Upper lobe of left lung (tissue), 4 donors: ENCODE measurements at regions not wholly inside any gene's neighbourhood (a gene's known extent, or its start where the extent isn't known, plus 50 kb on each side); places are given as distances from the start of the nearest gene placed in this dataset.

Experiments used
- EP300 ChIP-seq, 4 donors: sonication (generic); formaldehyde crosslinking; IDR thresholded peaks; one replicate each; pipeline ENCODE4 v1.5.1; 2017; ENCODE audit warnings: antibody characterized with exemption in 4 of 4, control low read depth in 2 of 4
- POLR2A ChIP-seq, 4 donors: fragments of 450-650 bp; IDR thresholded peaks; one replicate each; pipeline ENCODE4 v1.5.1; 2016 to 2017; ENCODE audit warnings: antibody characterized with exemption in 4 of 4, mild to moderate bottlenecking in 2 of 4
- POLR2AphosphoS5 ChIP-seq, 2 donors: sonication (generic); formaldehyde crosslinking; IDR thresholded peaks; one replicate each; pipeline ENCODE4 v1.5.1; 2017; ENCODE audit warnings: antibody characterized with exemption in 2 of 2
- TF ChIP-seq, protein P1 (sequence below), 6 experiments: fragments of 450-650 bp in 4 of 6; fragments of 200-600 bp in 2 of 6; sonication (generic) in 2 of 6; IDR thresholded peaks; one replicate each; pipeline ENCODE4 v1.5.1; 2016 to 2019; ENCODE audit warnings: antibody characterized with exemption in 6 of 6

DNA sequence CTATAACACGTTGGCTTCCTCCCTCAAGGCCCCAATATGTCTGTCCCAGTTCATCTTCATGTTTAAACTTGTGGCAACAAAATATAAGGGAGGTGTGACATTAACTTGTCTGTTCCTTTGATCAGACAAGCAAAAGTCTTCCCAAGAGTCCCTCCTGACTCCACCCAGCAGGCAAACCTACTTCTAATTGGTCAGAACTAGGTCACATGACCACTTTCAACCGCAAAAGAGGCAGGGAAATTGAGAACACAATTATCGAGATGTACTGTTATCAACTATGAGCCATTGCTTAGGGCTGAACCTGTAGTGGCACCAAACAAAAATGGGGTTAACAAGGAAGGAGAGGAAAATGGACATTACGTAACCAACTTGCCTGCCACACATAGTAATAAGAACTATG, 246.8 kb upstream of the TET2 start:
- TF ChIP-seq POLR2A (IDR thresholded peaks at IDR 0.05), result no peak
- TF ChIP-seq POLR2AphosphoS5 (IDR thresholded peaks at IDR 0.05), result no peak
- TF ChIP-seq, protein P1, sequence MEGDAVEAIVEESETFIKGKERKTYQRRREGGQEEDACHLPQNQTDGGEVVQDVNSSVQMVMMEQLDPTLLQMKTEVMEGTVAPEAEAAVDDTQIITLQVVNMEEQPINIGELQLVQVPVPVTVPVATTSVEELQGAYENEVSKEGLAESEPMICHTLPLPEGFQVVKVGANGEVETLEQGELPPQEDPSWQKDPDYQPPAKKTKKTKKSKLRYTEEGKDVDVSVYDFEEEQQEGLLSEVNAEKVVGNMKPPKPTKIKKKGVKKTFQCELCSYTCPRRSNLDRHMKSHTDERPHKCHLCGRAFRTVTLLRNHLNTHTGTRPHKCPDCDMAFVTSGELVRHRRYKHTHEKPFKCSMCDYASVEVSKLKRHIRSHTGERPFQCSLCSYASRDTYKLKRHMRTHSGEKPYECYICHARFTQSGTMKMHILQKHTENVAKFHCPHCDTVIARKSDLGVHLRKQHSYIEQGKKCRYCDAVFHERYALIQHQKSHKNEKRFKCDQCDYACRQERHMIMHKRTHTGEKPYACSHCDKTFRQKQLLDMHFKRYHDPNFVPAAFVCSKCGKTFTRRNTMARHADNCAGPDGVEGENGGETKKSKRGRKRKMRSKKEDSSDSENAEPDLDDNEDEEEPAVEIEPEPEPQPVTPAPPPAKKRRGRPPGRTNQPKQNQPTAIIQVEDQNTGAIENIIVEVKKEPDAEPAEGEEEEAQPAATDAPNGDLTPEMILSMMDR (IDR thresholded peaks at IDR 0.05), result no peak
- TF ChIP-seq EP300 (IDR thresholded peaks at IDR 0.05), result no peak
